ENCODE measurements at regions not wholly inside any gene's neighbourhood (a gene's known extent, or its start where the extent isn't known, plus 50 kb on each side); places are given as distances from the start of the nearest gene placed in this dataset.
"Not testable (repeated sequence)": the region's sequence is repeated elsewhere in the genome, so short reads cannot be mapped to it uniquely, and the experiment has no call there.

GRCh38 chr2:125746321-125747164 lies 909.4 kb upstream of the GYPC start:
- no peak for DNase-seq (ENCODE audit: low read depth)
- no peak for TF ChIP-seq CTCF (IDR thresholded peaks at IDR 0.05; ENCODE audit: control insufficient read depth, extremely low read depth, insufficient read depth)

GRCh38 chr2:125747165-125747425 lies 908.9 kb upstream of the GYPC start:
- no peak for DNase-seq (ENCODE audit: low read depth)
- no peak overlapping the region for H3K4me3 ChIP-seq (ENCODE audit: low read depth, low read length)

More at GRCh38 chr2:125746321-125747164, 909.4 kb upstream of the GYPC start:
- no peak overlapping the region for H3K4me3 ChIP-seq (ENCODE audit: low read depth, low read length)

GRCh38 chr2:125756431-125756830 lies 899.5 kb upstream of the GYPC start:
- DNase-seq (ENCODE audit: low read depth), result no peak
- TF ChIP-seq CTCF (IDR thresholded peaks at IDR 0.05; ENCODE audit: control insufficient read depth, extremely low read depth, insufficient read depth), result no peak
- no peak overlapping the region for H3K4me3 ChIP-seq (ENCODE audit: low read depth, low read length)

More at GRCh38 chr2:125747165-125747425, 908.9 kb upstream of the GYPC start:
- no peak for TF ChIP-seq CTCF (IDR thresholded peaks at IDR 0.05; ENCODE audit: control insufficient read depth, extremely low read depth, insufficient read depth)

GRCh38 chr2:125796784-125797183 lies 859.2 kb upstream of the GYPC start:
- TF ChIP-seq CTCF (IDR thresholded peaks at IDR 0.05; ENCODE audit: control insufficient read depth, extremely low read depth, insufficient read depth), result no peak
- no peak overlapping the region for H3K4me3 ChIP-seq (ENCODE audit: low read depth, low read length)
- DNase-seq (ENCODE audit: low read depth), result no peak

GRCh38 chr2:125797192-125797591 lies 858.8 kb upstream of the GYPC start:
- no peak overlapping the region for H3K4me3 ChIP-seq (ENCODE audit: low read depth, low read length)
- no peak for DNase-seq (ENCODE audit: low read depth)
- no peak for TF ChIP-seq CTCF (IDR thresholded peaks at IDR 0.05; ENCODE audit: control insufficient read depth, extremely low read depth, insufficient read depth)

- no peak overlapping the region for H3K4me3 ChIP-seq (ENCODE audit: low read depth, low read length)
- TF ChIP-seq CTCF (IDR thresholded peaks at IDR 0.05; ENCODE audit: control insufficient read depth, extremely low read depth, insufficient read depth), result no peak
- DNase-seq (ENCODE audit: low read depth), result no peak
Measured at GRCh38 chr2:125822746-125823145, 833.2 kb upstream of the GYPC start.

GRCh38 chr2:125825781-125826180 lies 830.2 kb upstream of the GYPC start:
- DNase-seq (ENCODE audit: low read depth); H3K4me3 ChIP-seq (ENCODE audit: low read depth, low read length): not testable (repeated sequence)
